ENCODE measurements at regions not wholly inside any gene's neighbourhood (a gene's known extent, or its start where the extent isn't known, plus 50 kb on each side); places are given as distances from the start of the nearest gene placed in this dataset.

DNA sequence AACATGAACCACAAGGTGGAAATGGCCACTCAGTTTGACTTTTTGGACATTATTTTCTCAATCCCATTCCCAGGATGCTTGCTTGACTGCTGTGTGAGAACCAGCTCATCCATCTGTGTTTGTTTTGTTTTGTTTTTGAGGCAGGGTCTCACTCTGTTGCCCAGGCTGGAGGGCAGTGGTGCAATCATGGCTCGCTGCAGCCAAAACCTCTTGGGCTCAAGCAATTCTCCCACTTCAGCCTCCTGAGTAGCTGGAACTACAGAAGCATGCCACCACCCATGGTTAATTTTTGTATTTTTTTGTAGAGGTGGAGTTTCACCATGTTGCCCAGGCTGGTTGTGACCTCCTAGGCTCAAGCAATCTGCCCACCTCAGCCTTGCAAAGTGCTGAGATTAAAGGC lies 166.0 kb upstream of the CDH4 start:
- Mint-ChIP-seq H3K27ac (no peak overlapping the region), H3K4me1 (peaks cover 12% of the 10 kb centered on the region), H3K9me3 (no peaks in the 10 kb centered on the region), H3K4me3 (peak overlapping the region; percentile 57), H3K27me3 (ENCODE audit: insufficient read depth, low read depth) (peaks cover 7% of the 10 kb centered on the region), H3K36me3 (no peaks in the 10 kb centered on the region)
- TF ChIP-seq, protein P1, sequence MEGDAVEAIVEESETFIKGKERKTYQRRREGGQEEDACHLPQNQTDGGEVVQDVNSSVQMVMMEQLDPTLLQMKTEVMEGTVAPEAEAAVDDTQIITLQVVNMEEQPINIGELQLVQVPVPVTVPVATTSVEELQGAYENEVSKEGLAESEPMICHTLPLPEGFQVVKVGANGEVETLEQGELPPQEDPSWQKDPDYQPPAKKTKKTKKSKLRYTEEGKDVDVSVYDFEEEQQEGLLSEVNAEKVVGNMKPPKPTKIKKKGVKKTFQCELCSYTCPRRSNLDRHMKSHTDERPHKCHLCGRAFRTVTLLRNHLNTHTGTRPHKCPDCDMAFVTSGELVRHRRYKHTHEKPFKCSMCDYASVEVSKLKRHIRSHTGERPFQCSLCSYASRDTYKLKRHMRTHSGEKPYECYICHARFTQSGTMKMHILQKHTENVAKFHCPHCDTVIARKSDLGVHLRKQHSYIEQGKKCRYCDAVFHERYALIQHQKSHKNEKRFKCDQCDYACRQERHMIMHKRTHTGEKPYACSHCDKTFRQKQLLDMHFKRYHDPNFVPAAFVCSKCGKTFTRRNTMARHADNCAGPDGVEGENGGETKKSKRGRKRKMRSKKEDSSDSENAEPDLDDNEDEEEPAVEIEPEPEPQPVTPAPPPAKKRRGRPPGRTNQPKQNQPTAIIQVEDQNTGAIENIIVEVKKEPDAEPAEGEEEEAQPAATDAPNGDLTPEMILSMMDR (IDR thresholded peaks at IDR 0.05), result no peak
- TF ChIP-seq EZH2 (IDR thresholded peaks at IDR 0.05) (no peak), EZH2phosphoT487 (IDR thresholded peaks at IDR 0.05) (no peak)
- Histone ChIP-seq H4K20me1 (ENCODE audit: low read depth) (no peaks in the 10 kb centered on the region), H3K4me1 (peaks cover 6% of the 10 kb centered on the region), H3K27me3 (peaks cover 10% of the 10 kb centered on the region), H3K4me2 (no peak overlapping the region), H3K9me3 (ENCODE audit: low read depth) (no peaks in the 10 kb centered on the region), H3K36me3 (no peaks in the 10 kb centered on the region), H3K4me3 (no peak overlapping the region), H3K27ac (no peak overlapping the region), H3K79me2 (ENCODE audit: low read depth) (no peaks in the 10 kb centered on the region), H2AFZ (replicated peaks) (no peak overlapping the region), H3F3A (ENCODE audit: low read depth) (no peaks in the 10 kb centered on the region), H3K9ac (no peak overlapping the region)
- no peak for DNase-seq (ENCODE audit: low spot score)

DNA sequence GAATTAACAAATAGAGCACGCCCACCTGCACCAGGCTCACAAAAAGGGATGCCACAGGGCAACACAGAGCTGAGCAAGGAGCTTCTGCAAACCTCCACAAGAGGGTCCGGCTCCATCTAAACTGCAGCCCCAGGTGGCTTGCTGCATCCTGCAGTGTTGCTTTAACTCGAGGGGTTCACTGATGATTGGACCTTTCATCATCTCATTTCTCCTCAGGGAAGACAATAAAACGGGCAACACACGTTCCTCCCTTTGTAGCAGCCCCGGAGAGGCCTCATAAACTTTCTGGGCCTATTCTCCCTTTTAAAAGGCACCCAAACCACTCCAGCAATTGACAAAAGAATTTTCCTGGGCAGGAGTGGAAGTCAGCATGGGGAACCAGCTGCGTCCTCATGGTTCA lies 161.5 kb upstream of the CDH4 start:
- no peaks in the 10 kb centered on the region for H4K20me1 ChIP-seq (ENCODE audit: low read depth)
- H3K36me3 ChIP-seq, result no peaks in the 10 kb centered on the region
- H3K4me1 ChIP-seq, result peaks cover 6% of the 10 kb centered on the region
- no peak overlapping the region for H3K4me3 ChIP-seq
- Mint-ChIP-seq H3K4me1 (peaks cover 29% of the 10 kb centered on the region), H3K4me3 (no peak overlapping the region), H3K9me3 (peaks cover 14% of the 10 kb centered on the region), H3K27me3 (ENCODE audit: insufficient read depth, low read depth) (peaks cover 6% of the 10 kb centered on the region), H3K27ac (peak overlapping the region; percentile 68), H3K36me3 (no peaks in the 10 kb centered on the region)
- H3K79me2 ChIP-seq (ENCODE audit: low read depth), result no peaks in the 10 kb centered on the region
- H3K9ac ChIP-seq, result no peak overlapping the region
- no peaks in the 10 kb centered on the region for H3K9me3 ChIP-seq (ENCODE audit: low read depth)
- H3K27ac ChIP-seq, result no peak overlapping the region
- no peak overlapping the region for H2AFZ ChIP-seq (replicated peaks)
- peaks cover 3% of the 10 kb centered on the region for H3K27me3 ChIP-seq
- H3K4me2 ChIP-seq, result peak overlapping the region; percentile 4
- no peak for DNase-seq (ENCODE audit: low spot score)
- H3F3A ChIP-seq (ENCODE audit: low read depth), result no peaks in the 10 kb centered on the region
- TF ChIP-seq, protein P1 (IDR thresholded peaks at IDR 0.05), result no peak
- TF ChIP-seq EZH2 (IDR thresholded peaks at IDR 0.05), result no peak

DNA sequence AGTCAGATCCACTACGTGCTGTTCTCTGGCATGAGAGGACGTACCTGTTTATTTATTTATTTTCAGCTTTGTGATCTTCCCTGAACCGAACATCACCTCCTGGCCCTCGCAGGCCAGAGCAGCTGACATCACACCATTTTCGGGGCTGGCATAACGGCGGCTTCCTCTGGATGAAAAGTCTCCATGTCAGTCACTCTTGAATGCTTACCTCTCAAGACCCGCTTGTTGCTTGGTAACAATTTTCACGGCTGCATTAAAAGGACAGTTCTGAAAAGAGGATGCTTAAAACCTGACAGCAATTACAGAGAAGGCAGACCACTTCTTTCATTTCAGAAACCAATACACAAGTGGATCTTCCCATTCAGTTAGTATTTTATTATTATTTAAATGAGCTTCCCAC lies 159.8 kb upstream of the CDH4 start:
- Mint-ChIP-seq H3K27me3 (ENCODE audit: insufficient read depth, low read depth) (peaks cover 6% of the 10 kb centered on the region), H3K27ac (peak overlapping the region; percentile 97), H3K4me1 (peaks cover 29% of the 10 kb centered on the region), H3K9me3 (peaks cover 23% of the 10 kb centered on the region), H3K4me3 (peak overlapping the region; percentile 44), H3K36me3 (no peaks in the 10 kb centered on the region)
- Histone ChIP-seq H3K27ac (no peak overlapping the region), H3K9ac (no peak overlapping the region), H3K9me3 (ENCODE audit: low read depth) (no peaks in the 10 kb centered on the region), H4K20me1 (ENCODE audit: low read depth) (no peaks in the 10 kb centered on the region), H3K4me2 (no peak overlapping the region), H3F3A (ENCODE audit: low read depth) (no peaks in the 10 kb centered on the region), H3K4me1 (peaks cover 6% of the 10 kb centered on the region), H3K79me2 (ENCODE audit: low read depth) (no peaks in the 10 kb centered on the region), H3K4me3 (no peak overlapping the region), H3K27me3 (peaks cover 6% of the 10 kb centered on the region), H2AFZ (replicated peaks) (no peak overlapping the region), H3K36me3 (no peaks in the 10 kb centered on the region)
- TF ChIP-seq EZH2phosphoT487 (IDR thresholded peaks at IDR 0.05) (no peak), EZH2 (IDR thresholded peaks at IDR 0.05) (no peak)
- TF ChIP-seq, protein P1 (IDR thresholded peaks at IDR 0.05), result no peak
- no peak for DNase-seq (ENCODE audit: low spot score)
